Adrenal gland (tissue), 5 donors: ENCODE measurements at regions not wholly inside any gene's neighbourhood (a gene's known extent, or its start where the extent isn't known, plus 50 kb on each side); places are given as distances from the start of the nearest gene placed in this dataset.

Experiments used
- POLR2A ChIP-seq, 2 donors: fragments of 450-650 bp; IDR thresholded peaks; one replicate each; pipeline ENCODE4 v1.6.1; 2017; ENCODE audit warnings: antibody characterized with exemption in 2 of 2, mild to moderate bottlenecking in 2 of 2, moderate library complexity in 1 of 2
- TF ChIP-seq, protein P1 (sequence below), 6 experiments: fragments of 450-650 bp in 4 of 6; fragments of 200-600 bp in 2 of 6; sonication (generic) in 1 of 6; IDR thresholded peaks; 1 replicate in 5 of 6; 2 replicates in 1 of 6; pipeline versions ENCODE4 v1.5.1 to v1.8.0; 2016 to 2021; ENCODE audit warnings: antibody characterized with exemption in 6 of 6, mild to moderate bottlenecking in 2 of 6, moderate library complexity in 1 of 6
- donor health status: DM: no; HTN: no; CAD: no.

- TF ChIP-seq, protein P1, sequence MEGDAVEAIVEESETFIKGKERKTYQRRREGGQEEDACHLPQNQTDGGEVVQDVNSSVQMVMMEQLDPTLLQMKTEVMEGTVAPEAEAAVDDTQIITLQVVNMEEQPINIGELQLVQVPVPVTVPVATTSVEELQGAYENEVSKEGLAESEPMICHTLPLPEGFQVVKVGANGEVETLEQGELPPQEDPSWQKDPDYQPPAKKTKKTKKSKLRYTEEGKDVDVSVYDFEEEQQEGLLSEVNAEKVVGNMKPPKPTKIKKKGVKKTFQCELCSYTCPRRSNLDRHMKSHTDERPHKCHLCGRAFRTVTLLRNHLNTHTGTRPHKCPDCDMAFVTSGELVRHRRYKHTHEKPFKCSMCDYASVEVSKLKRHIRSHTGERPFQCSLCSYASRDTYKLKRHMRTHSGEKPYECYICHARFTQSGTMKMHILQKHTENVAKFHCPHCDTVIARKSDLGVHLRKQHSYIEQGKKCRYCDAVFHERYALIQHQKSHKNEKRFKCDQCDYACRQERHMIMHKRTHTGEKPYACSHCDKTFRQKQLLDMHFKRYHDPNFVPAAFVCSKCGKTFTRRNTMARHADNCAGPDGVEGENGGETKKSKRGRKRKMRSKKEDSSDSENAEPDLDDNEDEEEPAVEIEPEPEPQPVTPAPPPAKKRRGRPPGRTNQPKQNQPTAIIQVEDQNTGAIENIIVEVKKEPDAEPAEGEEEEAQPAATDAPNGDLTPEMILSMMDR (IDR thresholded peaks at IDR 0.05), result no peak
- TF ChIP-seq POLR2A (IDR thresholded peaks at IDR 0.05), result no peak
These were observed 110.6 kb upstream of the ANO1 start for GRCh38 chr11:69967484-69967883.
